Mucosa of descending colon (tissue), 3 donors: ENCODE measurements at regions not wholly inside any gene's neighbourhood (a gene's known extent, or its start where the extent isn't known, plus 50 kb on each side); places are given as distances from the start of the nearest gene placed in this dataset.

Source experiments
- ATAC-seq: fragments of 200-7000 bp; cut with Tn5 transposase; one replicate; pipeline ENCODE4 v1.9.1; 2020; ENCODE audit warnings: mild to moderate bottlenecking, moderate library complexity
- DNase-seq, 3 donors: peaks; one replicate each; pipeline ENCODE4 v3.0.0-alpha.2; 2020
- H3K36me3 ChIP-seq: fragments of 200-600 bp; one replicate; pipeline ENCODE4 v1.8.0; 2021; ENCODE audit warnings: low read depth, mild to moderate bottlenecking
- H3K4me1 ChIP-seq: fragments of 200-600 bp; one replicate; pipeline ENCODE4 v1.8.0; 2021; ENCODE audit warnings: low read depth, mild to moderate bottlenecking
- H3K4me3 ChIP-seq: fragments of 200-600 bp; one replicate; pipeline ENCODE4 v1.8.0; 2021; ENCODE audit warnings: mild to moderate bottlenecking
- H3K9me3 ChIP-seq: fragments of 200-600 bp; one replicate; pipeline ENCODE4 v1.8.0; 2021; ENCODE audit warnings: mild to moderate bottlenecking
- intact Hi-C, 2 donors: fragments of 100-400 bp; cut with DNase I in 1 of 2; cut with micrococcal nuclease in 1 of 2; formaldehyde crosslinking; loops; one replicate each; pipeline versions ENCODE4 v1.11.0 to v1.11.1; 2022; cut with DNase I, micrococcal nuclease
- TF ChIP-seq, protein P1 (sequence below): fragments of 200-600 bp; IDR thresholded peaks from one replicate; pipeline ENCODE4 v1.8.0; 2022; ENCODE audit warnings: antibody characterized with exemption, mild to moderate bottlenecking
- donor health status: DM: no; HTN: no; CAD: no; lungs with moderate emphysema.
- donor health status: DM: no; HTN: no; CAD: no.
- donor health status: DM: no; HTN: yes; CAD: no.

DNA sequence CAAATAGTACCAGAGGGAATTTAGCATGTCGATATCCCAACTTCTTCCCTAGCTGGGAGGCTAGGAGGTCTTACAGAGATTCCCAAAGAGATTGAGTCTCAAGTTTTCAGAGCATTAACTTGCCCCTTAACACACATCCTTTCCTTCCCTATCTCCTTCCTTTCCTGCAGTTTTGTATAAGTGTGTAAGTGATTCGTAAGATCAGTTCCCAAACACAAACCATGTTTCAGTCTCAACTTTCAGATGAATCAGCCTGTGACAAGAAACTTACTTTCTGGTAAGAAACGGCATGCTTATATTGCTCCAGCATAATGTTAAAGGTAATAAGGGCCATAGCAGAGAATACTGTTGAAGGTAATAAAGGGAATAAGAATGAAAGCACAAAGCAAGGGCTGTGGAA lies 472.2 kb downstream of the LIG4 start:
- H3K4me3 ChIP-seq, result no peak overlapping the region
- no peak for DNase-seq
- H3K36me3 ChIP-seq, result no peaks in the 10 kb centered on the region
- TF ChIP-seq, protein P1, sequence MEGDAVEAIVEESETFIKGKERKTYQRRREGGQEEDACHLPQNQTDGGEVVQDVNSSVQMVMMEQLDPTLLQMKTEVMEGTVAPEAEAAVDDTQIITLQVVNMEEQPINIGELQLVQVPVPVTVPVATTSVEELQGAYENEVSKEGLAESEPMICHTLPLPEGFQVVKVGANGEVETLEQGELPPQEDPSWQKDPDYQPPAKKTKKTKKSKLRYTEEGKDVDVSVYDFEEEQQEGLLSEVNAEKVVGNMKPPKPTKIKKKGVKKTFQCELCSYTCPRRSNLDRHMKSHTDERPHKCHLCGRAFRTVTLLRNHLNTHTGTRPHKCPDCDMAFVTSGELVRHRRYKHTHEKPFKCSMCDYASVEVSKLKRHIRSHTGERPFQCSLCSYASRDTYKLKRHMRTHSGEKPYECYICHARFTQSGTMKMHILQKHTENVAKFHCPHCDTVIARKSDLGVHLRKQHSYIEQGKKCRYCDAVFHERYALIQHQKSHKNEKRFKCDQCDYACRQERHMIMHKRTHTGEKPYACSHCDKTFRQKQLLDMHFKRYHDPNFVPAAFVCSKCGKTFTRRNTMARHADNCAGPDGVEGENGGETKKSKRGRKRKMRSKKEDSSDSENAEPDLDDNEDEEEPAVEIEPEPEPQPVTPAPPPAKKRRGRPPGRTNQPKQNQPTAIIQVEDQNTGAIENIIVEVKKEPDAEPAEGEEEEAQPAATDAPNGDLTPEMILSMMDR, result no peak
- no peak for ATAC-seq
- no peaks in the 10 kb centered on the region for H3K4me1 ChIP-seq
- no peaks in the 10 kb centered on the region for H3K9me3 ChIP-seq
- intact Hi-C loops, result no loop called here

DNA sequence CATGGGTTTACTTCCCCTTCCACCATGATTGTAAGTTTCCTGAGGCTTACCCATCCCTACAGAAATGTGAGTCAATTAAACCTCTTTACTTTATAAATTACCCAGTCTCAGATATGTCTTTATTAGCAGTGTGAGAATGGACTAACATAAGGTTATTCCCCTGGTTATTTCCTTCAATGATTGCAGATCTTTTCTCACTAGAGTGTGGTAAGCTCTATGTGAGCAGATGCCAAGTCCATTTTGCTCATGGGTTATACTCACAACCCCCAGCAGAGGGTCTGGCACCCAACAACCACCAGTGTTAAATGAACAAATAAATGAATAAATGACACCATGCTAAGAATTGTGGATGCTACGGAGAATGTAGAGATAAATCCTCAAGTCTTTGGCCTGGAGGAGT lies 472.8 kb downstream of the LIG4 start:
- DNase-seq, result no peak
- TF ChIP-seq, protein P1, result no peak
- no peak for ATAC-seq
- H3K4me1 ChIP-seq, result no peaks in the 10 kb centered on the region
- no peak overlapping the region for H3K4me3 ChIP-seq
- H3K9me3 ChIP-seq, result no peaks in the 10 kb centered on the region
- intact Hi-C loops, result no loop called here
- no peaks in the 10 kb centered on the region for H3K36me3 ChIP-seq

DNA sequence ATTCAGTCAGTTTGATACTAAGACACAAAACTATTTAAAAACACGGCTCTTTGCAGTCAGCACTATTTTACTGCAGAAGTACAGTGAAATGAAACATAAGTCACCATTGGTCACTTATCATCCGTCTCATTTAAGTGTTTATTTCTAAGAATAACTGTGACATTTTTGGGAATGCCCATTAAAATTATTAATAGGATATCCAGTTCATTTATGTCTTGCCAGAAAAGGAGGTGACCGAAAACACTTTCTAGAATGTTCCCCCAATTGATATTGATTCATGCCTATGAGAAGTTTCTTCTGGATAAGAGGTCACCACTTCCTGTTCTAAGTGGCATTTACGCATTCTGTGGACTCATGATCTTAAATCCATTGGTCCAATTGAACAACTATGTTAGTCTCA lies 477.3 kb downstream of the LIG4 start:
- intact Hi-C loops, result no loop called here
- Histone ChIP-seq H3K4me3 (no peak overlapping the region), H3K36me3 (no peaks in the 10 kb centered on the region), H3K4me1 (no peaks in the 10 kb centered on the region), H3K9me3 (no peaks in the 10 kb centered on the region)
- no peak for DNase-seq
- TF ChIP-seq, protein P1, result no peak
- ATAC-seq, result no peak

DNA sequence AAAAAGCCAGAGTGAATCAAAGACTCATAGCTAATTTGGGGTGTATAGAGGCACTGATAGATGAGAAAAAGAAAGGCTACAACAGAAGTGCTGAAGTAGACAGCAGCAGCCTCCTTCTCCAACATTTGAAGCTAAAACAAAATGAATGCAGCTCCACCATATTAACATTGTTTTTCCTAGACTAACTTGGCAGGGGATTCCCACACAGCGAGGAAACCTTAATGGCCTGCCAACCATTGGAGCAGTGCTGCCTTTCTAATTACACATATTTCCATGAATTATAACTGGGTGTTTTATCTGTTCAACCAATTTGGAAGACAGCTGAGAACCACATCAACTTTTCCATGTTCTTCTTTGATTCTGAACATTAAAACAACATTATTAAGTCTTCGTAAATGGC lies 478.6 kb downstream of the LIG4 start:
- Histone ChIP-seq H3K4me3 (no peak overlapping the region), H3K36me3 (no peaks in the 10 kb centered on the region), H3K4me1 (no peaks in the 10 kb centered on the region), H3K9me3 (no peaks in the 10 kb centered on the region)
- intact Hi-C loops, result no loop called here
- DNase-seq (no peak), ATAC-seq (no peak)
- TF ChIP-seq, protein P1, result no peak

DNA sequence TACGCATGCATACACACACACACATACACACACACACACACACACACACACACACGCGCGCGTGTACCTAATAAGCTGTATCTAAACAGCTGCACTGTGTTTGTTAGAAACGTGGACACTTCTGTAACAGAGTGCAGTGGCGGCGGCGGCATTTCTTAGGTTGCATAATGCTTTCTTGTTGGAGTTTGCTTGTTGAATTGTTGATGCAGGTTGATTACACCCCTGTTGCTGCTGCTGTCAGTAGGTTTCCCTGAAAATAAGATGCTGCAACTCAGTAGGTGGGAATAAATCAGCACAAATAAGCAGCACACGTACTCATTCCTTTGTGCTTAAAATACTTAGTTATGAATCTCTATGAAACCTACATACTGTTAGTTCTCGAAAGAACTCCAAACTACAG lies 479.2 kb downstream of the LIG4 start:
- Histone ChIP-seq H3K9me3 (no peaks in the 10 kb centered on the region), H3K4me3 (no peak overlapping the region), H3K4me1 (no peaks in the 10 kb centered on the region), H3K36me3 (no peaks in the 10 kb centered on the region)
- DNase-seq, result no peak
- TF ChIP-seq, protein P1, result no peak
- intact Hi-C loops, result no loop called here
- ATAC-seq, result no peak

DNA sequence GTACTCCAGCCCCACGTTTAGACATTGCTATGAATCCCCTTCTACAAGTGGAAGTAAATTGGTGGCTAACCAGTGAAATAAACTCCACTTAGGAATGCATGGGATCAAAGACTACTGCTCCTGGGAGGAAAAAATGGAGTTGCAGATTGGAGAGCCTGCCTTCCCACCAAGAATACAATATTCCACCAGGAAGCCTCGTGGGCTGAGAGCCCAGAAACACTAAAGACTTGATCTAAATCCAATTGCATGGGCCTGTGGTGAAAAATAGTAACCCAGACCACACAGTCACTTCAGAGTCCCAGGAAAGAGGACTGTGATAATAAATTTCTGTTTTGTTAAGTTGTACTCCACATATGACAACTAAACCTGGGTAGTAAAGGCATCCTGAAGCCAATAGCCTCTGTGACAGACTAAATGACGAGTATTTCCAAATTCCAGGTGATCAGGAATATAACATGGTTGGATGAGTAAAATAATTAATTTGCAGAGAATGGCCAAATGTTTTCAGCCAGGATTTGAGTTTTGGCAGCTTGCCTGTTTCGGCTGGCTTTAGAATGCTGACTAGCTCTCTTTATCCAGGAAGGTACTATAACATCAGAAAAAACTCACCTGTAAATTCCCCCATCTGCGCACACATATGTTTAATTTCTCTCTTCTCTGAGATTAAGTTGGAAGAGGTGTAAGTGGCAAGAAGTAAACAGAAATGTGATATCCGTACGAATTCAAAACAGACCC lies 480.3 kb downstream of the LIG4 start:
- Histone ChIP-seq H3K4me1 (no peaks in the 10 kb centered on the region), H3K4me3 (no peak overlapping the region), H3K9me3 (no peaks in the 10 kb centered on the region), H3K36me3 (no peaks in the 10 kb centered on the region)
- TF ChIP-seq, protein P1, result no peak
- intact Hi-C loops, result no loop called here
- no peak for ATAC-seq
- DNase-seq, result no peak
